GM18873 (cell line): ENCODE measurements at regions not wholly inside any gene's neighbourhood (a gene's known extent, or its start where the extent isn't known, plus 50 kb on each side); places are given as distances from the start of the nearest gene placed in this dataset.
"Not testable (repeated sequence)": the region's sequence is repeated elsewhere in the genome, so short reads cannot be mapped to it uniquely, and the experiment has no call there.

Source experiments
- ATAC-seq: cut with Tn5 transposase; IDR thresholded peaks from one replicate; pipeline ENCODE4 v1.9.1; 2021; ENCODE audit warnings: mild to moderate bottlenecking, moderate library complexity, moderate number of reproducible peaks; ENCODE audit not compliant: unreplicated experiment, low FRiP score

DNA sequence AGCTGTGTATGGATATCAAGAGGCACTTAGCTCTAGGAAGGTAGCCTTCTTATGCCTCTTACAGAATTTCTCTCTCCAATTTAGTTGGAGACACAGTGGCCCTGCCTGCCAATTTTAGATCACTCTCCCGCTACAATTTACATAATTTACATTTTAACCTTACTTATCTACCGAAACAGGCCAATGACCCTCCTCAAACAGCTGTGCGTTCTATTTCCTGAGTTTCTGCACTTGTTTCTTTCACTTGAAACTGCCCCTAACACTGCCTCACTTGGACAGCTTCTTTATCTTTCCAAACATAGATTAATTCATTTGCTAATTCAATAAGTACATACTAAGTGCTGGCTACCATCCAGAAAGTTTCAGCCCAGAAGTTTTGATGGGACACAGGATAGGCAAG lies 52.9 kb upstream of the HDDC2 start:
- ATAC-seq, result peak; percentile 41

DNA sequence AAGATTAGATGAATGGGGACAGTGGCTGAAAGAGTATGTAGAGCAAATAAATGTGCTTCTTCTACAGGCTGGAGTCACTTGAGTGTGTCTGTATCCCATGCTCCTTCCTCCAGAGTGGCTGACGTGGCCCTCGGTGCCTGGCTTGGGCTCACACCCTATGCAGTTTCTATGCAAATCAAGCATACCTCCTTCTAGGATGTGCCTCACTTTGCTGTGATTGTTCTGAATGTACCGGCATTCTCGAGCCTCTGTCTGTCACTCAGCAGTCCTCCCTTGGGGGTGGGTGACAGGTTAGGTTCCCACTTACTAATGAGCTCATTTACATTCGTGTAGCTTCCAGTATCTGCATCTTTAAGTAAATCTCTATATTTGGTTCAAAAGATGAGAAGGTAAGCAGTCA lies 55.1 kb upstream of the HDDC2 start:
- peak; percentile 60 for ATAC-seq

DNA sequence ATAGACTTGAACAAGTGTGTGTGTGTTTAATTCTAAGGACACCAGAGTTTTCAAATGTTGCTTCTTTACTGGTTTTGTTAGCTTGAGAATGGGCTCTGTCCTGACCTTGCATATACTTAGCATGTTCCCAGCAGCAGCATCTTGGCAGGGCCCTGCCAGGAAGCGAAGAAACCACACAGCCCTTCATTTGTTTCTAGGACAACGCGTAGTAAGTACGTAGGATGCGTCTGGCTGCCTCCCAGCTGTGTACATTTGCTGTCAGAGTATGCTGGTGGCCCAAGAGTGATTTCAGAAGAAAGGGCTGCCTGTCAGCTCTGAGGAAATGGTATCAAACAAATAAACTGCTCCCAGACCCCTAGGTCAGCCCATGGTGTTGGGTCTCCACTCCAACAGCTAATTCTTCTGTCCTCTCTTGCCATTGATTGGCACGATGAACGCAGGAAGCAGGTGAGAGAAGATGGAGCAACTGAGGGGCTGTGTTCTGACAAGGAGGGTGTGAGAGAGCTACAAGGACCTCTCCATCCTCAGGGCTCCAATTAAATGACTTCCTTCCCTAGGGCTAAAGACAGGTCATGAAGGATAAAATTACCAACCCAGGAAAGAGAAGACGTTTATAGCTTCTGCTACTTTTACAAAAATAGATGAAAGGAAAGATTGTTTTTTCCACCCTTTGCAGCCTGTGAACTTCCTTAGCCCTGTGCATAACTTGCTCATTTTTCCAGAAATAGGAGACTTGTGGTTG lies 55.9 kb upstream of the HDDC2 start:
- peak; percentile 58 for ATAC-seq

DNA sequence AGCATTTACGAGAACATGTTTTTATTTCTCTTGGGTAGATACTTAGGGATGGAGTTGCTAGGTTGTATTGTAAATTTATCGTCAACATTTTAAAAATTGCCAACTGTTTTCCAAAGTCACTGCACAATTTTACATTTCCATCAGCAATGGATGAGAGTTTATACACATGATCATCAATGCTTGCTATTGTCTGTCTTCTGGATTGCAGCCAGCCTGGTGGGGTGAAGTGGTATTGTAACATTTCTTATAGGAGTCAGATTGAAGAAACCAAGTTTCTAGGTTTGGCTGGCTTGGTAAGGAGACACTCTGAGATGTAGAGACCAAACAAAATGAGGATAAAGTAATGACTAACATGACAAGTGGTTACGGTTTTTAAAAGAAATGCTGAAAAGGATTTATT lies 57.1 kb upstream of the HDDC2 start:
- ATAC-seq, result no peak

DNA sequence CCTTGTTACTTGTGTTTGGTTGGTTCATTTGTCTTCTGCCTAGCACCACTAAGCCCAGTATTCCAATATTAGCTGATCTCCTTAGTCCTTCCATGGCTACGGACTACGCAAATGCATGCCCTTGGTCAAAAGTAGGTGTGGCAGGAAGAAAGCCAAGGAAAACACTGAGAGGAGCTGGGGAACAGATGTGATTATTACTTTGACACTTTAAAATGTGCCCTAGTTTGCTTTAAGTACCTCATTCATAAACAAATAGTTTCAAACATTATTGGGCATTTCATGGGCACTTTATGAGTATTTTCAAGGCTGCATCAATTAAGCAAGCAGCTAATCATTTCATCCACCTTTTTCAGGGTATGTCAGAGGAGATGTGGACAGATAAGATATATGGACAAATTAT lies 60.1 kb upstream of the HDDC2 start:
- ATAC-seq, result no peak

DNA sequence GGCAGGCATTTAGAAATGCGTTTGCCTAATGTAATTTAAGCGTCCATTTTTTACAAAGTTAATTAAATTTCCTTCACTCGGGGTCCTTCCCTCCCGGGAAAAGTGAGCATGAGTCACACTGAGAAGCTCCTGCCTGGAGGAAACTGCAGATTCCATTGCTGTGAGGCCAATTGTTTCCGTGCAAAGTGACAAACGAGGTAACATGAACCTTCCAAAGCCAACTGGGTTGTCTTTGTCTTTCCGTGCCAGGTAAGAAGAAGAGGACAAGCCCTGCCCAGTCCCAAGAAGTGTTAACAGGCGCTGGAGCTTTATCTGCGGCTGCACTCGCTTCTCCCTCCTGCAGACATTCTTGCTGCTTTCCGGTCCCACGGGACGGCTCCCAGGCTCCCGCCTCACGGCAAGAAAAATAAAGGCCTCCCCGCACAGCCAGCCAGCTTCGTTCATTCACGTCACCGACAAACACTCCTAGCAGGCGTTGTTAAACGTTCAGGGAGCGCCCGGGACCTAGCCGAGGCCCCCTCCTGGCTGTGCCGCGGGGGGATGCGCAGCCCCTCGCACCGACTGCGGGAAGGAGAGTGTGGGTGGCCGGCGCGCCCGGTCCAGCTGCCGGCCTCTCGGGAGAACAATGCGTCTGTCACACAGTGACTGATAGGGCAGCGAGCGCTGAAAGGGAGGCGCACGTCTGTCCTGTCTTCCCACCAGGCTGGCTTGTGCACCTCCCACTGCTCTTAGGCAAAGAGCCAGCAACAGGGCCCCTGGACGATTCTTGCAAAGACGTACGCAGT lies 61.5 kb upstream of the HDDC2 start:
- no peak for ATAC-seq

DNA sequence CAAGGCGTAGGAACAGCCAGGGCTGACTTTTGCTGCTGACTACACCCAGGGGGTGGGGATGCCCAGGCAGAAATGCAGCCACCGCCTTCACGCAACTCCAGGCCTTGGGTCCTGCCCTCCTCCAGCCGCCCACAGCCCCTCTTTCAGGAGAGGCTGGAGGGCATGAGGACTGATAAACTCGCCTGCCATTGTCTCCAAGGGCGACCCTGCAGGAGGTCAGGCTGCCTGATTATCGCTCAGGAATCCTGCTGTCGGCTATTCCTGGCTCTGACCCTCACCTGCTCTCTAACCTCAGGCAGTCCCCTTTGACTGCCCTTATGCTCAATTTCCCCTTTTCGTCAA lies 62.0 kb upstream of the HDDC2 start:
- no peak for ATAC-seq

DNA sequence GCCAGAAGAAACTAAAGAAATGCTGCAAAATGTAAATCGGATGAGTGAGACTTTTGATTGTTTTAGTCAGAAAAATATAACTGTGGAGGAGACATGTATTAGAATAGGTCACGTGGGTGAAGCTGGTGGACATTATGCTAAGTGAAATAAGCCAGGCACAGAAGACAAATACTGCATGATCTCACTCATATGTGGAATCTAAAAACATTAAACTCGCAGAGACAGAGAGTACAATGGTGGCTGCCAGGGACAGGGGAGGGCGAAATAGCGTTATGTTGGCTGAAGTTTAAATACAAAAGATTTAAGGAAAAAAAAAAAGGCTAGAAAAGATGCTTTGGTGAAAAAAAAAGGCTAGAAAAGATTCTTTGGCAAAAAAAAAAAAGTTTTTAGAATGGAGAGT lies 63.5 kb upstream of the HDDC2 start:
- no peak for ATAC-seq

DNA sequence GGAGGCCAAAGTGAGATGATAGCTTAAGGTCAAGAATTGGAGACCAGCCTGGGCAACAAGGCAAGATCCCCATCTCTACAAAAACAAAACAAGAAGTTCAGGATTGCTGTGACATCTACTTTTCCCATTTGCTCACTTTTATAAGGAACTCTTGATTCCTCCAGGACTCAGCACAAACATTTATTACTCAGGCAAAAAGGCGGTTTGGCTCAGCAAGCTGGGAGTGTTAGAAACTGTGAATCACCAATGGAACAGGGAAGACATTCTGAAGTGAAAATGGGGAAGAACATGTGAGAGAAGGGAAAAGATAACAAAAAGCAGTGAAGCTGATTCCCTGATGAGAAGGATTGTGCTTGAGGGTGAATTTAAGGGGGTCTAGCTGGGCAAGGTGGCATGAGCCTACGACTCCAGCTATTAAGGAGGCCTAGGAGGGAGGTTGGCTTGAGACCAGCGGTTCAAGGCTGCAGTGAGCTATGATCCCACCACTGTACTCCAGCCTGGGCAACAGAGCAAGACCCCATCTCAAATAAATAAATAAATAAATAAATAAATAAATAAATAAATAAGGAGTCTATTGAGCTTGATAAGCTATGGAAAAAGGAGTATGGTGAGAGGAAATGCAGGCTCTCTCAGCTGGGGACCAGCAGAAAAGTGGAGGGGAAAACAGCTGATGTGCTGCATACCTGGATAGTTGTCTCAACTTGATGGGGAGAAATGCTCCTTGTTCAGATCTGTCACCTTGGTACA lies 65.4 kb upstream of the HDDC2 start:
- no peak for ATAC-seq

DNA sequence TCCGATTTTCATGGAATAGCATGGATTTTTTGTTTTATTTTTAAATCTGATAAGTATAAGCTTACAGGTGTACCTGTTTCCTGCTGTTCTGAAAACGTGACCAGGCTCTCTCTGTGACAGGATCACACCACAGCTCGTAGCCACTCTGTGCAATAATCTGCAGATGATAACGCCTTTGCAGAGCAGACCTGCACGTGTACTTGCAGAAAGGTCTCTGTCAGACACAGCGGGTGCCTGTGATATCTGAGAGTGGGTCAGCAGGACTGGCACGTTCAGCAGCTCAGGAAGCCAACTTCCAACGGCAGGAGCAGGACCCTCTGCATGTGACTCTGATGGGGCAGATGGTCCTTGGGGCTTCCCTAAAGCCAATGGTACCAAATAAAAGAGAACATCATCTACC lies 68.6 kb upstream of the HDDC2 start:
- ATAC-seq, result no peak

DNA sequence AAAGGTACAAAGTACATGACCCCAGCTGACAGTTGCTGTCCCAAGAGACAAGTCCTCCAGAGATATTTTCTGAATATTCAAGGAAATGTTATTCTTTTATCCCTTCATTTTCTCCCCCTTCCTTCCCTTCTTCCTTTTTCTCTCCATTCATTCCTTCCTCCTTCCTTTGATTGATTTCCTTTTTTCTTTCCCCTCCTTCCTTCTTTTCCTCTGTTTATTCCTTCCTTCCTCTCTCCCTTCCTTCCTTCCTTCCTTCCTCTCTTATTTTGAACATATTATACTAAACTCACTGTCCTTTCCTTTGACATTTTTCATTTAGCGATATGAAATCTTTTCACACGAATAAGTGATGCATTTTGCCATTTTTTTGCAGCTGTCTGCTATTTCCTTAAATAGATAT lies 73.2 kb upstream of the HDDC2 start:
- ATAC-seq, result no peak

DNA sequence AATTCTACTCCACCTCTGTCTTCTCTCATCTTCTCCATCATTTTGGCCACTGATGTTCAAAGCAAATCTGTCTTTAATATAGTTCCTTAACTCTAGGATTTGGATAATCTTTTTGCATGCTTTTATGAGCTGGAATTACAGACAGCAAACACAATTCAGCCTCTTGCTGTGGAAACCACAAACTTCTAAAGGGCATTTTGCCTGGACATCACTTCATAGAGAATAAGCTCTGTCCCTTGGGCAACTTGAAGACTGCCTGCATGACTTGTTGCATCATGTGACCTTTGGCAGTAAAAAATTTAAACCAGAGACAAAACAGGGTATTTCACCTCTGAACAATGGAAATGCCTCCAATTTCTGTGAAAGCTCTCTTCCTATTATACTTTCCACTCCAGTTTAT lies 74.1 kb upstream of the HDDC2 start:
- ATAC-seq, result no peak

DNA sequence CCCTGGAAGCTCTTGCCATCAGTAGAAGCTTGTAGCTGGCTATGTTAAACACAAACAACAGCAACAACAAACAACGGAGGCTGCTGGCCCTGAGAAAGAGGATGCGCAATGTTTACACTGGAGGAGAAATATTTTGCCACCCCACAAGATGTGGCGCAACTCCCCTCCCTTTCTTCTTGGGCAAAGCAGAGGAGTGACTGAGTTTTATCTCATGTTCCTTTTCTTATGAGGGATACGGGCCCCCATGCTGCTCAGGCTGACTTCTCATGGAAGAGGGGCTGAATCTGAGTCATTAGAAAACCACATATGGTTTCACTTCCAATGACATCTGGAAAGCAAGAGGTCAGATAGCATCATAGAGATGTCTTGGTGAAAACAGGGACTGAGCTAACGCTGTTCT lies 75.9 kb upstream of the HDDC2 start:
- no peak for ATAC-seq

DNA sequence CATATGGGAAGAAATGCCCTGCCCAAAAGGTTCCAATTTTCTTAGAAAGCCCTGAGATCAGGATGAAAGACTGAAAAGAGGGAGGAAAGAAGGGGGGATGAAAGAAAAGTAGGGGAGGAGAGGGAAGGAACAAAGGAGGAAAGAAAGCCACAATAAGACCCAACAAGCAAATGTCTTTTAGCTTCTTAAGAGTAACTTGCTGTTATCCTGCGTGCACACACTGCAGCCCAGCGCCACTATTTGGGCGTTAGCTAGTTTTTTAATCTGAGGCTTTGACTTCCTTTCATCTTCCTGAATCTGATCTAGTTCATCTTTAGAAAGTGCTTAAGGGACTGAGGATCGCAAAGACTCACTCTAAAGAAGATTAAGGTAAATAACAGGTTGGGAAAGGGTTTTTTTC lies 77.4 kb upstream of the HDDC2 start:
- ATAC-seq, result no peak

DNA sequence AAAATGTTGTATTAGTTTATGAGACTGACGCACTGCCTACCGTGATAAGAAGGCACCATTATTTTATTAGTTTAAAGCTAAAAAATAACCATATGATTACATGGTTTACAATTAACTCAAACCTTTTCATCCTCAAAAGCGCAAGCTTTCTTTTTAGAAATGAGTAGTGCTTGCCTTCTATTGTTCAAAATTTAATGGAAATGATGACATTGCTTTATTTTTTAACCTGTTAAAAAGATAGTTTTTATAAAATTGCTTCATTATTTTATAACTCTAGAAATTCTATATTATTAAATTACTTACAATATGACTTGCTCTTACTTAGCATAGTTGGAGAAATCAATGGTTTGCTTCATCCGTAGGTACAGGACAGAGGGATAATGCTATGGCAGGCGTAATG lies 78.7 kb upstream of the HDDC2 start:
- ATAC-seq, result no peak

DNA sequence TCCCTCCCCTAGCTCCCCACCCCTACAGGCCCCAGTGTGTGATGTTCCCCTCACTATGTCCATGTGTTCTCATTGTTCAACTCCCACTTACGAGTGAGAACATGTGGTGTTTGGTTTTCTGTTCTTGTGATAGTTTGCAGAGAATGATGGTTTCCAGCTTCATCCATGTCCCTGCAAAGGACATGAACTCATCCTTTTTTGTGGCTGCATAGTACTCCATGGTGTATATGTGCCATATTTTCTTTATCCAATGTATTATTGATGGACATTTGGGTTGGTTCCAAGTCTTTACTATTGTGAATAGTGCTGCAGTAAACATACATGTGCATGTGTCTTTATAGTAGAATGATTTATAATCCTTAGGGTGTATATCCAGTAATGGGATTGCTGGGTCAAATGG lies 84.6 kb upstream of the HDDC2 start:
- ATAC-seq, result not testable (repeated sequence)

DNA sequence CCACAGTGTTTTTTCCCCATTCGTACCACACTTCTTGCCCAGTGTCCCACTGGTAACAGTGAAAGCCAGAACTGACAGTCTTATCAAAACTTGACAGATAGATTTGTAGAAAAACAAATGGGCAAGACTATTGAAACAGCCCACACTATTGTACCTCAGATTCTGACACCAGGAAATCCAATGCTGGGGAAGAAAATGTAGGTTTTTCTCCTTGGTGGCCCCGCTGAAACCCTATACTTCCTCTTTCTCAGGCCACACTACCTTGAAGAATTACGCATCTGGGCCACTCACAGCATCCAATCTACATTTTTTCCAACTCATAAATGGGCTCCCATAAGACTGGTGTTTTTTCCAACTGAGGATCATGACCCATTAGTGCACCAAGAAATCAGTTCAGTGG lies 90.9 kb upstream of the HDDC2 start:
- peak; percentile 58 for ATAC-seq

DNA sequence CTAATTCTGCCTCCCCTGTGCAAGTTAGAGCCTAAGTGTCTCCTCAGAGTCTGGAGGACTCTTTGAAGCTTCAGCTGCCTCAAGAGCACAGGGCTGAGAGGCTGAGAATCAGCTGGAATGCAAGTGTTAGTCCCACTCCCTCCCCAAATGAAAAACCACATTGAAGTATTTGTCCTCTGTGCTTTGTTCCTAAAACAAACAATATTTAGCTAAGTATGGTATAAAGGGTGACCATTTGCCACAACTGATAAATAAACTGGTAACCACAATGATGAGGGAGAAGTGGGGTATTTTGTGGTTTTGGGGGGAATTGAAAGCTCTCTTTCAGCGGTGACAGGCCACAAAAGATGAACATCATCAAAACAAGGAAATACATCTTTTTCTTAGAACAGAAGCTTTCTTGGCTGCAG lies 91.7 kb upstream of the HDDC2 start:
- no peak for ATAC-seq

DNA sequence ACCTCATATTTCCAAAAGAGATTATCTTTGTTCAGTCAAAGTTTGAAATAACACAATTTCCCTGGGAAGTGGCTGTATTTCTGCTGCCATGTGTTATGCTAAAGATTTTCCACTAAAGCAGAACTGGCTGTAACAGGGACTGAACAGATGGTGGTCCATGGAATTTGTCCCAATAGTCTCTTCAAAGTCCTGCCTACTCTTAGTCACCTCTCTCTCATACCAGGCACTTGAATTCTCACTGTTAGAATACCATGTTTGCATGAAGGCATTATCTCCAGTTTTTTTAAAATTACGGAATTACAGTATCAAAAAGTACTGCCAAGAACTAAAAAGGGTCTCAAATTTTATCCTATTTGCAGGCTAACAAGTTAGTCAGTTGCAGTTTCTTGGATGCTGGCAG lies 105.0 kb upstream of the HDDC2 start:
- ATAC-seq, result no peak

DNA sequence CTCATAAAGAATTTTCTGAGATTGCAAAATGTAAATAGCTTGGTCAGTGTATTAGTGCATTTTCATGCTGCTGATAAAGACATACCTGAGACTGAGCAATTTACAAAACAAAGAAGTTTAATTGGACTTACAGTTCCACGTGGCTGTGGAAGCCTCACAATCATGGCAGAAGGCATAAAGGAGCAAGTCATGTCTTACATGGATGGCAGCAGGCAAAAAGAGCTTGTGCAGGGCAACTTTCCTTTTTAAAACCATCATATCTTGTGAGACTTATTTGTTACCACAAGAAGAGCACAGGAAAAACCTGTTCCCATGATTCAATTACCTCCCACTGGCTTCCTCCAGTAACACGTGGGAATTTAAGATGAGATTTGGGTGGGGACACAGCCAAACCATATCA lies 112.7 kb upstream of the HDDC2 start:
- ATAC-seq, result no peak

DNA sequence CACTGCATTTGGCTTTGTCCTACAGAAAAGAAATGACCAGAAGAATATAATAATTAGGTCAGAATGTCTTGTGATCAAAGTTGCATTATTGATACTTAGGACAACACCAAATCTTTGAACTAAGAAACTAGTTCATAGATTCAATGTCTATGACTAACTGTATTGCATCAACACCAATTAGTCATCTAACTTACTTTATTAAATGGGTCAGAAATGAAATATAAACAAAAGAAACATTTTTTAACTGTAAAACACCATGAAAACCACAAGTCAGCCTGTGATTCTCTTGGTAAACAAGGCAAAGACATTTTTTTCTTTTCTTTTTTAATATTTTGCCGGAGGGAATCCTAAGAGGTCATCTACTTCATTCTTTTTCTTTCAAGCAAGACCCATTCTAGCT lies 114.1 kb upstream of the HDDC2 start:
- ATAC-seq, result no peak

DNA sequence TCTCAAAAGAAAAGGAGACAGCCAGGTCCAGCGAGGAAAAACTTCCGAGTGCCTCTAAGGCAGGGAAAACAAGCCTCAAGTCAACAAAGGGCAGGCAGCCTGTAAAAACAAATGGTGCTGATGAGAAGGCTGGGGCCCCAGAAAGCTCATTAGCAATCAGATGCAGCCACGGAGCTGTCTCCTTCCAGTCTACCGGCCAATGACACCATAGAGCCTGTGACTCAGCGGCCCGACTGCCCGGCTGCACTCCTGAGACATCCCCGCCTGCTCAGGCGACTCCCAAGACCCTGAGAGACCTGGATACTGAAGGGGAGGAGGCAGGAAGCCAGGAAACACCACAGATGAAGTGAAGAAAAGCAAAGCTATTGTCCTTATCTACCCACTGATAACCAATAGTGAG lies 120.1 kb upstream of the HDDC2 start:
- no peak for ATAC-seq
